ENCODE measurements at regions not wholly inside any gene's neighbourhood (a gene's known extent, or its start where the extent isn't known, plus 50 kb on each side); places are given as distances from the start of the nearest gene placed in this dataset.

DNA sequence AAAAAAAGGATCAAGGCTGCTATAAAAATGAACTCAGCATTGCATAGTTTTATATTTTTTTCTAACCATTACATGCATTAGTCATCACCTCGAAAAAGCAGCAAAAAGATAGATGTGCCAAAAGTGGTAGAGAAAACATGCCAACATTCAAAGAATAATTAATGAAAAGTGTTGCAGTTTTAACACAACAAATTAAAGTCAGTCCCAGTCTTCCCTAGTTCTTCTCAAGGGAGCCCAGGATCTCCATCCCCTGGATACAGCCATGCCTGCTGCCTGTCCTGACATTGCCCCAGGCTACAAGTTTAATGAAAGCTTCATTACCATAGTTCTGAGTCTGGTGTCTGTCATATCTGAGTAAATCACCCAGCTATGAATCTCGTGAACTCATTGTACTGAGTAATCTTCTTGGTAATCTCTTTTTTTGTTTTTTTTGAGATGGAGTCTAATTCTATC is 116.6 kb upstream of the KLF12 start:
- WGBS (ENCODE audit: low lambda C conversion rate): 11% methylated on average over 2 of the region's 2 CpGs
- Histone ChIP-seq H3K27me3 (ENCODE audit: control insufficient read depth in 1 of 2, insufficient read depth in 2 of 2, low read length in 2 of 2) (peaks cover 0 to 1% of the 10 kb centered on the region in 2 experiments; a peak in 1 of 5 replicates), H3K36me3 (replicated peaks in 1 of 2; ENCODE audit: control insufficient read depth in 1 of 2, insufficient read depth in 2 of 2, low read length in 2 of 2) (no peaks in the 10 kb centered on the region), H3K9me3 (ENCODE audit: low read length) (no peaks in the 10 kb centered on the region), H3K4me3 (replicated peaks in 1 of 3; ENCODE audit: insufficient read depth in 1 of 3, low read depth in 2 of 3, low read length in 3 of 3) (no peak overlapping the region), H3K4me1 (ENCODE audit: insufficient read depth, low read length) (no peaks in the 10 kb centered on the region), H3K27ac (ENCODE audit: extremely low read length, insufficient read depth, low read length) (no peak overlapping the region), H2AFZ (ENCODE audit: low read length) (no peak overlapping the region), H3K4me2 (ENCODE audit: low read depth, low read length) (no peak overlapping the region), H4K20me1 (ENCODE audit: insufficient read depth, low read length) (no peaks in the 10 kb centered on the region), H3K79me2 (ENCODE audit: insufficient read depth, low read length) (no peaks in the 10 kb centered on the region), H3K9ac (ENCODE audit: insufficient read depth, low read depth, low read length) (no peak overlapping the region)
- no peak for DNase-seq (ENCODE audit: low spot score)
- BruUV-seq (replicated peaks): no TSS peak
- POLR2A ChIA-PET: no interaction called here
- FAIRE-seq: no peak
- ATAC-seq: no peak
- TF ChIP-seq ZNF329 (CRISPR knock-in tag; IDR thresholded peaks at IDR 0.05; ENCODE audit: low read depth): 0 out of 2 replicates have a peak, but pooled peaks have one; percentile 29
- no peak for TF ChIP-seq SP4 (CRISPR knock-in tag; IDR thresholded peaks at IDR 0.05)
- no peak for TF ChIP-seq TRIM24 (CRISPR knock-in tag; IDR thresholded peaks at IDR 0.05)
- intact Hi-C loops (cut with micrococcal nuclease; ENCODE audit: unreplicated experiment): no loop called here
- in situ Hi-C loops (cut with HindIII; ENCODE audit: extremely low pct_ligation_motif_present, low pct_unique_long_range_greater_than_20kb): no loop called here
- CTCF ChIA-PET (ENCODE audit: low intra/inter-chr PET ratio, low total read pairs): no interaction called here

DNA sequence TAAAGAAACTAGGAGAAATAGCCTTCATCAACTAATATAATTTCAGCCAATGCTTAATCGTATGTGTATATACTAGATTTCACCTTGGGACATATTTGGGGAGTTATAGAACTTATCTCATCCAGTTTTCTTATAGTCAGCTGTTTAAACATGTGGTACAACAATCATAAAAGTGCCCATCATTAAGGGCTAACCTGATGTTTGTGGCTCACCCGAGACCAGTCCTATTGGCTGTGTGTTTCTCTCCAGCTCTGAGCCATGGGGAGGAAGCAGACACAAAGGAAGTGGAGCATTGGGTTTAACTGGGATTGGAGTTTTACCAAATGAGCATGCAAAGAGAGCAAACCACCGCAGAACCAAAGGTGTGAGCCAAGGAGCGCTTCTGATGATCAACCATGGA is 114.3 kb upstream of the KLF12 start:
- Histone ChIP-seq H3K4me2 (ENCODE audit: low read depth, low read length) (no peak overlapping the region), H3K4me3 (replicated peaks in 1 of 3; ENCODE audit: insufficient read depth in 1 of 3, low read depth in 2 of 3, low read length in 3 of 3) (no peak overlapping the region), H3K27me3 (ENCODE audit: control insufficient read depth in 1 of 2, insufficient read depth in 2 of 2, low read length in 2 of 2) (peaks cover 0 to 1% of the 10 kb centered on the region in 2 experiments; a peak in 1 of 5 replicates), H3K9ac (ENCODE audit: insufficient read depth, low read depth, low read length) (no peak overlapping the region), H3K79me2 (ENCODE audit: insufficient read depth, low read length) (no peaks in the 10 kb centered on the region), H3K9me3 (ENCODE audit: low read length) (no peaks in the 10 kb centered on the region), H3K27ac (ENCODE audit: extremely low read length, insufficient read depth, low read length) (no peak overlapping the region), H3K36me3 (replicated peaks in 1 of 2; ENCODE audit: control insufficient read depth in 1 of 2, insufficient read depth in 2 of 2, low read length in 2 of 2) (no peaks in the 10 kb centered on the region), H3K4me1 (ENCODE audit: insufficient read depth, low read length) (no peaks in the 10 kb centered on the region), H4K20me1 (ENCODE audit: insufficient read depth, low read length) (no peaks in the 10 kb centered on the region), H2AFZ (ENCODE audit: low read length) (no peak overlapping the region)
- WGBS (ENCODE audit: low lambda C conversion rate): 29% methylated on average over 4 of the region's 4 CpGs
- CTCF ChIA-PET (ENCODE audit: low intra/inter-chr PET ratio, low total read pairs): no interaction called here
- POLR2A ChIA-PET: no interaction called here
- no peak for TF ChIP-seq KLF11 (CRISPR knock-in tag; IDR thresholded peaks at IDR 0.05)
- FAIRE-seq (no peak), ATAC-seq (no peak), DNase-seq (ENCODE audit: low spot score) (no peak)
- in situ Hi-C loops (cut with HindIII; ENCODE audit: extremely low pct_ligation_motif_present, low pct_unique_long_range_greater_than_20kb) (no loop called here), intact Hi-C loops (cut with micrococcal nuclease; ENCODE audit: unreplicated experiment) (no loop called here)
- BruUV-seq (replicated peaks): no TSS peak
